H1 (cell line): ENCODE measurements at regions not wholly inside any gene's neighbourhood (a gene's known extent, or its start where the extent isn't known, plus 50 kb on each side); places are given as distances from the start of the nearest gene placed in this dataset.

Source experiments
- CTCF ChIA-PET: fragments of 300-600 bp; sonication (Branson Sonifier 250); formaldehyde crosslinking; loops from one replicate; lab custom pipeline; 2021; ENCODE audit not compliant: partially characterized antibody; lab: Charles Lee
- POLR2A ChIA-PET: fragments of 300-600 bp; sonication (Branson Sonifier 250); formaldehyde crosslinking; loops from one replicate; lab custom pipeline; 2021; ENCODE audit warnings: inconsistent platforms; ENCODE audit not compliant: partially characterized antibody; lab: Charles Lee
- DNase-seq, 2 experiments: peaks; one replicate each; pipeline versions ENCODE4 v3.0.0 to v3.0.0-alpha.2; 2010 to 2022; ENCODE audit warnings: low spot score in 2 of 2, low read depth in 1 of 2, mixed read lengths in 1 of 2
- FAIRE-seq: peaks from 2 replicates; lab custom pipeline; 2011; peaks lifted over from hg19 to GRCh38; lab: Jason Lieb, UNC
- H2AFZ ChIP-seq: 2 replicates; pipeline ENCODE4 v1.8.1; 2012; ENCODE audit warnings: low read length, inconsistent platforms
- H2AK5ac ChIP-seq: 2 replicates; pipeline ENCODE4 v1.6.1; 2013; ENCODE audit warnings: low read depth, low read length
- H2BK120ac ChIP-seq: replicated peaks from 2 replicates; pipeline ENCODE3; 2013; ENCODE audit warnings: low read depth, low read length, inconsistent platforms
- H2BK12ac ChIP-seq: 2 replicates; pipeline ENCODE4 v1.6.1; 2013; ENCODE audit warnings: low read depth, low read length
- H2BK15ac ChIP-seq: 2 replicates; pipeline ENCODE4 v1.6.1; 2013; ENCODE audit warnings: low read length
- H2BK20ac ChIP-seq: 2 replicates; pipeline ENCODE4 v1.6.1; 2013; ENCODE audit warnings: low read length
- H2BK5ac ChIP-seq: 2 replicates; pipeline ENCODE4 v1.6.1; 2013; ENCODE audit warnings: low read depth, low read length
- H3K14ac ChIP-seq: 2 replicates; pipeline ENCODE4 v1.6.1; 2013; ENCODE audit warnings: inconsistent platforms; ENCODE audit not compliant: insufficient read length
- H3K18ac ChIP-seq: 2 replicates; pipeline ENCODE4 v1.6.1; 2013; ENCODE audit warnings: low read length; ENCODE audit errors: extremely low read depth
- H3K23ac ChIP-seq: 2 replicates; pipeline ENCODE4 v1.6.1; 2013; ENCODE audit warnings: inconsistent platforms; ENCODE audit not compliant: insufficient read length
- H3K23me2 ChIP-seq: 2 replicates; pipeline ENCODE4 v1.6.1; 2013; ENCODE audit warnings: low read depth, low read length
- H3K27ac ChIP-seq: 2 replicates; pipeline ENCODE4 v1.6.1; 2011; ENCODE audit warnings: low read depth, low read length, inconsistent platforms
- H3K27me3 ChIP-seq, 4 experiments: replicated peaks in 1 of 4; 1 replicate in 1 of 4; 2 replicates in 3 of 4; pipeline versions ENCODE4 v1.6.1 to v1.8.1; 2011 to 2013; ENCODE audit warnings: low read length in 3 of 4, mild to moderate bottlenecking in 3 of 4, inconsistent platforms in 2 of 4, mixed read lengths in 2 of 4, moderate library complexity in 1 of 4; ENCODE audit not compliant: control insufficient read depth in 3 of 4, insufficient read depth in 3 of 4; ENCODE audit errors: extremely low read depth in 1 of 4
- H3K36me3 ChIP-seq, 4 experiments: 2 replicates each; pipeline versions ENCODE4 v1.6.1 to v1.8.1; 2011 to 2013; ENCODE audit warnings: mild to moderate bottlenecking in 4 of 4, low read length in 3 of 4, moderate library complexity in 2 of 4, control low read depth in 1 of 4, inconsistent platforms in 1 of 4; ENCODE audit not compliant: insufficient read depth in 4 of 4, control insufficient read depth in 2 of 4
- H3K4ac ChIP-seq: replicated peaks from 2 replicates; pipeline ENCODE3; 2013; ENCODE audit warnings: low read length, low read depth, mixed read lengths, inconsistent platforms; ENCODE audit not compliant: insufficient read length
- H3K4me1 ChIP-seq, 4 experiments: replicated peaks in 1 of 4; 1 replicate in 1 of 4; 2 replicates in 3 of 4; pipeline versions ENCODE4 v1.6.1 to v1.8.1; 2011 to 2013; ENCODE audit warnings: low read length in 3 of 4, inconsistent platforms in 2 of 4, mixed read lengths in 1 of 4; ENCODE audit not compliant: insufficient read depth in 4 of 4, control insufficient read depth in 3 of 4
- H3K4me2 ChIP-seq, 2 experiments: 2 replicates each; pipeline versions ENCODE4 v1.6.1 to v1.8.1; 2011 to 2013; ENCODE audit warnings: low read depth in 2 of 2, low read length in 2 of 2, control low read depth in 1 of 2, inconsistent platforms in 1 of 2, mild to moderate bottlenecking in 1 of 2; ENCODE audit not compliant: insufficient read depth in 1 of 2
- H3K4me3 ChIP-seq, 4 experiments: fragments of 200-600, 300-600 bp in 1 of 4; sonication (generic), shearing (Covaris generic), sonication (Bioruptor Twin) in 1 of 4; 2 replicates each; pipeline versions ENCODE4 v1.5.1 to v1.8.1; 2011 to 2016; ENCODE audit warnings: low read length in 4 of 4, low read depth in 3 of 4, control low read depth in 2 of 4, inconsistent platforms in 2 of 4, mild to moderate bottlenecking in 2 of 4, mixed read lengths in 1 of 4, moderate library complexity in 1 of 4; ENCODE audit not compliant: insufficient read depth in 2 of 4; ENCODE audit errors: extremely low read depth in 1 of 4
- H3K56ac ChIP-seq: replicated peaks from 2 replicates; pipeline ENCODE3; 2013; ENCODE audit warnings: low read depth, mild to moderate bottlenecking, mixed read lengths, low read length, inconsistent platforms; ENCODE audit not compliant: insufficient read length
- H3K79me1 ChIP-seq: 2 replicates; pipeline ENCODE4 v1.6.1; 2013; ENCODE audit warnings: low read depth, low read length, control low read depth
- H3K79me2 ChIP-seq, 2 experiments: 2 replicates each; pipeline versions ENCODE4 v1.6.1 to v1.8.1; 2012 to 2013; ENCODE audit warnings: low read length in 2 of 2, mild to moderate bottlenecking in 2 of 2, inconsistent platforms in 1 of 2; ENCODE audit not compliant: insufficient read depth in 2 of 2, control insufficient read depth in 1 of 2
- H3K9ac ChIP-seq, 4 experiments: replicated peaks in 1 of 4; 1 replicate in 1 of 4; 2 replicates in 3 of 4; pipeline versions ENCODE4 v1.6.1 to v1.8.1; 2011 to 2013; ENCODE audit warnings: low read depth in 3 of 4, low read length in 3 of 4, control low read depth in 2 of 4, mild to moderate bottlenecking in 2 of 4, moderate library complexity in 2 of 4, inconsistent platforms in 1 of 4; ENCODE audit errors: extremely low read depth in 1 of 4
- H3K9me3 ChIP-seq, 2 experiments: 2 replicates each; pipeline versions ENCODE4 v1.6.1 to v1.8.1; 2012 to 2013; ENCODE audit warnings: mild to moderate bottlenecking in 2 of 2, moderate library complexity in 2 of 2, control low read depth in 1 of 2, inconsistent platforms in 1 of 2, low read depth in 1 of 2, low read length in 1 of 2, mixed read lengths in 1 of 2; ENCODE audit not compliant: insufficient read depth in 2 of 2
- H4K20me1 ChIP-seq, 2 experiments: replicated peaks in 1 of 2; 2 replicates each; pipeline versions ENCODE3 to v1.8.1; 2011 to 2013; ENCODE audit warnings: inconsistent platforms in 2 of 2, low read length in 2 of 2, mild to moderate bottlenecking in 1 of 2; ENCODE audit not compliant: insufficient read depth in 2 of 2, control insufficient read depth in 1 of 2
- H4K5ac ChIP-seq: 2 replicates; pipeline ENCODE4 v1.6.1; 2013; ENCODE audit warnings: low read length, low read depth, mixed read lengths, inconsistent platforms; ENCODE audit not compliant: insufficient read length
- H4K8ac ChIP-seq: 2 replicates; pipeline ENCODE4 v1.8.0; 2013; ENCODE audit warnings: mild to moderate bottlenecking, moderate library complexity, low read length, inconsistent platforms; ENCODE audit not compliant: insufficient read depth; ENCODE audit errors: extremely low read depth
- H4K91ac ChIP-seq: replicated peaks from 2 replicates; pipeline ENCODE3; 2013; ENCODE audit warnings: low read length, mixed read lengths, inconsistent platforms; ENCODE audit not compliant: insufficient read length
- JUND ChIP-seq: IDR thresholded peaks from 2 replicates; pipeline ENCODE4 v1.6.1; 2011; ENCODE audit warnings: mild to moderate bottlenecking, improper control_type of control experiment, low read length
- KDM1A ChIP-seq: fragments of 200-600, 300-600 bp; sonication (generic); IDR thresholded peaks from 2 replicates; pipeline ENCODE4 v1.7.1; 2016; ENCODE audit warnings: mild to moderate bottlenecking, low read length, borderline replicate concordance
- MAFK ChIP-seq: IDR thresholded peaks from 2 replicates; pipeline ENCODE4 v1.6.1; 2012; ENCODE audit warnings: low read depth, mild to moderate bottlenecking, improper control_type of control experiment, low read length
- NANOG ChIP-seq: IDR thresholded peaks from 2 replicates; pipeline ENCODE4 v1.6.1; 2011; ENCODE audit warnings: low read length, low read depth, mild to moderate bottlenecking, inconsistent platforms; ENCODE audit not compliant: insufficient read depth, poor library complexity, severe bottlenecking
- NRF1 ChIP-seq: IDR thresholded peaks from 2 replicates; pipeline ENCODE4 v1.6.1; 2011; ENCODE audit warnings: mild to moderate bottlenecking, low read depth, low read length, improper control_type of control experiment
- RAD21 ChIP-seq, 2 experiments: IDR thresholded peaks in 1 of 2; conservative IDR thresholded peaks in 1 of 2; 2 replicates each; pipeline ENCODE4 v1.6.1; 2011; ENCODE audit warnings: low read depth in 2 of 2, low read length in 2 of 2, improper control_type of control experiment in 1 of 2, inconsistent platforms in 1 of 2, mild to moderate bottlenecking in 1 of 2, moderate library complexity in 1 of 2
- SIX5 ChIP-seq: IDR thresholded peaks from 2 replicates; pipeline ENCODE4 v1.6.1; 2011; ENCODE audit warnings: mild to moderate bottlenecking, low read depth, low read length
- SRF ChIP-seq: IDR thresholded peaks from 2 replicates; pipeline ENCODE4 v1.6.1; 2011; ENCODE audit warnings: mild to moderate bottlenecking, low read depth, low read length, moderate library complexity
- YY1 ChIP-seq: IDR thresholded peaks from 2 replicates; pipeline ENCODE4 v1.6.1; 2011; ENCODE audit warnings: low read depth, mild to moderate bottlenecking, low read length
- WGBS, 2 experiments: shearing (Covaris generic) in 1 of 2; methylation state at CpG; one replicate each; pipeline versions ENCODE4 v1.1.6 to v1.1.7; 2013 to 2015; ENCODE audit warnings: low lambda C conversion rate in 2 of 2, mixed read lengths in 2 of 2, inconsistent platforms in 1 of 2, low coverage in 1 of 2, missing lambda C conversion rate in 1 of 2; ENCODE audit not compliant: insufficient replicate concordance in 2 of 2, insufficient coverage in 1 of 2, insufficient read length in 1 of 2; ENCODE audit errors: extremely low coverage in 1 of 2, missing lambda C conversion rate in 1 of 2; 5-methylcytosine and 5-hydroxymethylcytosine counted together

DNA sequence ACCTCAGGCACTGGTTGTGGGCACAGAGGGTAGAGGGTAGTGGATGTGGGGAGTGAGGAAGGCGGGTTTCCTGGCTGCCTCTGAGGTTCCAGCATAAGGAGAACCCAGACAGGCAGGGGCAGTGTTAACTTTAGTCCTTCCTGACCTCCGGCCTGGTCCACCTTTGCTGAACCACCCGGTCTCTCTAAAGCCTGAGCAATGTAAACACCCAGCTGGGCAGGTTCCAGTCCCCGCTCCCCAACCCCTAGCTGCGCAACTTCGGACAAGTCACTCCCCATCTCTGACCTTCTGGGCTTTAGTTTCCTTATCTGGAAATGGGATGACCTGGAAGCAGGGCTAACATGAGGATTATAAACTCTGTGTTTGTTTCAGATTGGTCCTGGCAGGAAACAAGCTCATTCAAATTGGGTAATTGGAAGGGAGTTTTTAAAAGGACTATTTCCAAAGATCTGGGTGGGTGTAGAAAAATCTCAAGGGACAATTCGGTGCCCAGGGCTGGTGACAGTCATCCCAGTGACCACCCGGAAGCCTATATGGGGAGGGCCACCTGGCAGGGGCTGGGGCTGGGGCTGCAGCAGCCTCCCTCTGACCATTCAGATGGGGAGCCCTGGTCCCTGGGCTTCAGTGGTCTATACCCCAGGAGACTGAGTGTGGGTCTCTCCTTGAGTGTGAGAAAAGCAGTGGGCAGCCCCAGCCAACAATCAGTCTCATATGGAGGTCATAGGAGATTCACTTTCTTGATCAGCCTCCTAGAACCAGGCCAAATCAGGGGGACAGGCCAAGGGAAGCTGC lies 108.3 kb upstream of the SYT13 start:
- H3K23me2 ChIP-seq: peaks cover 2% of the 10 kb centered on the region; the same call in 1 of the 2 replicates
- POLR2A ChIA-PET: no interaction called here
- H2BK120ac ChIP-seq: no peak overlapping the region
- no peak overlapping the region for H4K5ac ChIP-seq
- no peak overlapping the region for H3K56ac ChIP-seq
- H2BK15ac ChIP-seq: no peak overlapping the region
- no peaks in the 10 kb centered on the region for H3K36me3 ChIP-seq
- no peak overlapping the region for H3K23ac ChIP-seq
- peaks cover 0 to 3% (median 0%) of the 10 kb centered on the region in 4 experiments; a peak in 1 of 7 replicates for H3K4me1 ChIP-seq
- no peaks in the 10 kb centered on the region for H3K79me2 ChIP-seq
- H2BK5ac ChIP-seq: no peak overlapping the region
- H2BK12ac ChIP-seq: no peak overlapping the region
- no peak overlapping the region for H3K4me2 ChIP-seq
- H2AFZ ChIP-seq: no peak overlapping the region
- H3K9ac ChIP-seq: no peak overlapping the region
- H3K4me3 ChIP-seq: no peak overlapping the region
- H4K8ac ChIP-seq: no peak overlapping the region
- H4K91ac ChIP-seq: no peak overlapping the region
- H3K14ac ChIP-seq: no peak overlapping the region
- H2AK5ac ChIP-seq: no peak overlapping the region
- no peak overlapping the region for H2BK20ac ChIP-seq
- no peak overlapping the region for H3K18ac ChIP-seq
- no peak overlapping the region for H3K4ac ChIP-seq
- no peaks in the 10 kb centered on the region for H3K79me1 ChIP-seq
- H3K27me3 ChIP-seq: no peaks in the 10 kb centered on the region
- DNase-seq (no peak), FAIRE-seq (no peak)
- WGBS, 2 experiments: 86% methylated on average over 8 of the region's 8 CpGs; no CpG with 5 or more reads in 1 of the 2 experiments
- no peaks in the 10 kb centered on the region for H3K9me3 ChIP-seq
- no peaks in the 10 kb centered on the region for H4K20me1 ChIP-seq
- H3K27ac ChIP-seq: no peak overlapping the region
- CTCF ChIA-PET: interaction anchor here (1.6 to 2.9 kb wide), 3 partner anchors 11 to 377 kb away, joined by 6 to 14 read pairs (median 10); no protein-coding TSS in a partner anchor
- TF ChIP-seq NANOG (no peak), SRF (no peak), RAD21 (IDR thresholded peaks at IDR 0.05 in 1 of 2, conservative IDR thresholded peaks at IDR 0.05 in 1 of 2; ENCODE audit: low read depth in 2 of 2, low read length in 2 of 2) (no peak), KDM1A (no peak), YY1 (no peak), MAFK (no peak), SIX5 (no peak), JUND (no peak), NRF1 (no peak)
